OCI-LY3 (cell line): ENCODE measurements at regions not wholly inside any gene's neighbourhood (a gene's known extent, or its start where the extent isn't known, plus 50 kb on each side); places are given as distances from the start of the nearest gene placed in this dataset.

Source experiments
- EZH2phosphoT487 ChIP-seq: fragments of 200-600 bp; shearing (Covaris generic); IDR thresholded peaks from 2 replicates; pipeline ENCODE4 v1.6.1; 2018; ENCODE audit warnings: antibody characterized with exemption, mixed run types, low read depth
- TF ChIP-seq, protein P1 (sequence below): fragments of 200-600, 300-600 bp; sonication (generic); IDR thresholded peaks from 2 replicates; pipeline ENCODE4 v1.5.1; 2014; ENCODE audit warnings: antibody characterized with exemption, low read length, low read depth

DNA sequence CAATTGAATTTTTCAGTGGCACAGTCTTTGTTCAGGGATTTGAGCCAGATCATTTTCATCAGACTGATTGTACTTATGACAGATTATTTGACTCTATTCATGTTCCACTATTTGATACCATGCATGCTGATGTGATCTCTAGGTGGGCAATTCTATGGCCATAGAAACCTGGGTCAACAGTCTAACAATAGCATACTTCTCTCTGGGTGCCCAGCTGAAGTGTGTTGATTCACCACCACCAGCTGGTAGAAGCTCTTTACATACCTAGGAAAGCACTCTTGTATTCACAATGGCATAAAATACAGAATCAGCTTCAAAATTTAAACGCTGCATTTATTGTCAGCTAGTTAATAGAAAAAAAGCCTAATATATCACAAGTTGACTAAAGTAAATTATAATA, 90.2 kb upstream of the TMTC2 start:
- TF ChIP-seq, protein P1, sequence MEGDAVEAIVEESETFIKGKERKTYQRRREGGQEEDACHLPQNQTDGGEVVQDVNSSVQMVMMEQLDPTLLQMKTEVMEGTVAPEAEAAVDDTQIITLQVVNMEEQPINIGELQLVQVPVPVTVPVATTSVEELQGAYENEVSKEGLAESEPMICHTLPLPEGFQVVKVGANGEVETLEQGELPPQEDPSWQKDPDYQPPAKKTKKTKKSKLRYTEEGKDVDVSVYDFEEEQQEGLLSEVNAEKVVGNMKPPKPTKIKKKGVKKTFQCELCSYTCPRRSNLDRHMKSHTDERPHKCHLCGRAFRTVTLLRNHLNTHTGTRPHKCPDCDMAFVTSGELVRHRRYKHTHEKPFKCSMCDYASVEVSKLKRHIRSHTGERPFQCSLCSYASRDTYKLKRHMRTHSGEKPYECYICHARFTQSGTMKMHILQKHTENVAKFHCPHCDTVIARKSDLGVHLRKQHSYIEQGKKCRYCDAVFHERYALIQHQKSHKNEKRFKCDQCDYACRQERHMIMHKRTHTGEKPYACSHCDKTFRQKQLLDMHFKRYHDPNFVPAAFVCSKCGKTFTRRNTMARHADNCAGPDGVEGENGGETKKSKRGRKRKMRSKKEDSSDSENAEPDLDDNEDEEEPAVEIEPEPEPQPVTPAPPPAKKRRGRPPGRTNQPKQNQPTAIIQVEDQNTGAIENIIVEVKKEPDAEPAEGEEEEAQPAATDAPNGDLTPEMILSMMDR = no peak
- no peak for TF ChIP-seq EZH2phosphoT487
